T-helper 2 cell treated with Interferon-gamma antibody and Interleukin-4, amounts not matched to agents 5 μg/mL and 100 μg/mL, for 36 hours (primary cell): ENCODE measurements at regions not wholly inside any gene's neighbourhood (a gene's known extent, or its start where the extent isn't known, plus 50 kb on each side); places are given as distances from the start of the nearest gene placed in this dataset.

Source experiments
- DNase-seq: peaks from one replicate; pipeline ENCODE4 v3.0.0; 2021; ENCODE audit warnings: low spot score
- H3K27ac Mint-ChIP-seq: one replicate; pipeline ENCODE4 v1.8.0; 2021; ENCODE audit warnings: mild to moderate bottlenecking, mixed read lengths
- H3K27me3 Mint-ChIP-seq: one replicate; pipeline ENCODE4 v1.8.0; 2021; ENCODE audit warnings: low read depth, mixed read lengths
- H3K36me3 Mint-ChIP-seq: one replicate; pipeline ENCODE4 v1.8.0; 2021; ENCODE audit warnings: low read depth, mixed read lengths
- H3K4me1 Mint-ChIP-seq: one replicate; pipeline ENCODE4 v1.8.0; 2021; ENCODE audit warnings: low read depth, mixed read lengths
- H3K4me3 Mint-ChIP-seq: one replicate; pipeline ENCODE4 v1.8.0; 2022; ENCODE audit warnings: mild to moderate bottlenecking, moderate library complexity, mixed read lengths
- H3K9me3 Mint-ChIP-seq: one replicate; pipeline ENCODE4 v1.8.0; 2021; ENCODE audit warnings: mixed read lengths

DNA sequence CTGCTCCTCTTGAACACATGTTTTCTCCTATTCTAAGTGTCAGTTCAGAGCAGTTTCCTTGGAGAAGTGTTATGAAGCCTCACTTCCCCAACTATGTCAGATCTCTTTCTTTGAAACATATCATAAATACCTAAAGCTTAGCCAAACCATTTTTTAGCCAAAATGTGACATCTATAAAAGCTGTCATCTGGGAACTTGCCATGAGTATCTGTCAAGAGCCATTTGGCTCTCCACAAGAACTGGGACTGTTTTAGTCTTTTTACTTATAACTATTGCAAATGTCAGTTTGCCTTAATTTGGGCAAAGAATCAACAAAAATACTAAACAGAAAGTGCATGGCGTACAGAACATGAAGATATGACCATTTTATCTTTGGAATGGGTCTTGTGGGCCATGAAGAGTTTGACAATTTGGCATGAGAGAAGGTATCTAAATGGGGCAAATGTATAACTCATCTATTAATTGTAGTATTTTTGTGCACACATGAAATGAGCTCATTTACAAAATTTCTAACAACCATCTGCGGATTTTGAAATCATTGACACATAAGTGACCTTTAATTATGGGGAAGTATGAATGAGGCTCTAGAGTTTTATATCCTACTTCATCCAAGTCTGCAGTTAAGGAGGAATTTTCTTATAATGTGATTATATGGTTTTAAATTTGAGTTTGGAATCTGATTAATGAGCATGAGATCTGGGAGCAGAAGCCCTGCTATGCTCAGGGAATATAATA lies 129.1 kb upstream of the PACRGL start:
- Mint-ChIP-seq H3K9me3 (no peaks in the 10 kb centered on the region), H3K4me3 (no peak overlapping the region), H3K27me3 (no peaks in the 10 kb centered on the region), H3K4me1 (no peaks in the 10 kb centered on the region), H3K27ac (no peak overlapping the region), H3K36me3 (no peaks in the 10 kb centered on the region)
- no peak for DNase-seq

DNA sequence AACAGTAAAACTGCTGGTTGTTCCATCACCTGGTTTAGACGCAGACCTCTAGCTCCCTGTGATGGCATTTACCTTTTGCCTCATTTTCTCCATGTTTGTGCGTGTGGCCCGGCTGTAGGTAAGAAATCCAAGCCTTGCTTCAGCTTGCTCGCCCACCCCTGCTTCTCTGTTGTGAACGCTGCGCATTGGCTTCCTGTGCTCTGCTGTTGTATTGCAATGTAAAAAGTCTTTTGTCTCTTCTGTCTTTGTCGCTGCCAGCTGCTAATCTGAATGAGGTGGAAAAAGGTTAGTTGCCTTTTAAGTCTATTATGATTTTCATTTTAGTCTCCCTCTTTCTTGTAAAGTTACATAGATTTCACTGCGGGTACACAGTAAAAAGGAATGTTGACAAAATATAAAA lies 127.3 kb upstream of the PACRGL start:
- Mint-ChIP-seq H3K27ac (no peak overlapping the region), H3K36me3 (no peaks in the 10 kb centered on the region), H3K4me3 (no peak overlapping the region), H3K9me3 (no peaks in the 10 kb centered on the region), H3K27me3 (no peaks in the 10 kb centered on the region), H3K4me1 (no peaks in the 10 kb centered on the region)
- DNase-seq = no peak

DNA sequence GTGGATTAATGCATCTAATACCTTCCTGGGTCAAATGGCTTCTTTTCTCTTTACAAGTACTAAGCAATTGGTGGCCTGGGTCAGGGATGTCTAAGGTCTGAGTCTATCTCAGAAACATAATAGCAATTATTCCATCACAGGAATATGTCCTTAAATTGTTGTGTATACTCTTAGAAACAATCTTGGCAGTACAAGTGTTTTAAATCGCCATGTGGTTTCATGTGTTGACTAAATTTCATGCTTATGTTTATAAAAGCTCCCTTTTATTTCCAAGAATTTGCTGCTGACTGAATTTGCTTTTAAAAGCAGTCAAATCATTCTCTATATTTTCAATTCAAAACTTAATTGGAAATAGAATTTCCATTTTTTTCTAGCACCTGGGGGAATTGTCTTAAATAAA lies 125.3 kb upstream of the PACRGL start:
- Mint-ChIP-seq H3K27ac (no peak overlapping the region), H3K4me1 (no peaks in the 10 kb centered on the region), H3K9me3 (no peaks in the 10 kb centered on the region), H3K4me3 (no peak overlapping the region), H3K27me3 (no peaks in the 10 kb centered on the region), H3K36me3 (no peaks in the 10 kb centered on the region)
- no peak for DNase-seq

DNA sequence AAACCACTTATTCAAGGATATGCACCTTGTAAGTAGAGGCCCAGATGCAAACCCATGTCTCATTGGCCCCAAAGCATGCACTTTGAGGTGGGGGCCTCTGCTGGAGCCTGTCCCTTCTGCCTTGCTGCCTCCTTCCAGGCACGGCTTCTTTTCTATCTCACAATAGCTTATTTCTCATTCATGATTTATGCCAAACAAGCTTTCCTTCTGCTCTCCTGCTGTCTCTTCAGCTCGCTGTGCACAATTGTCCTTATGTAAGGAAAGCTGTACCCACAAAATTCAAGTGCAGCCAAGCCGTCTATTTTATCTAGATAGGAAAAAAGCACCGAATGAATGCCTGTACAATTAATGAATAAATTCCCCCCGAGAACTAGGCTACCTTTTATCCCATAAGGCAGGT lies 124.8 kb upstream of the PACRGL start:
- H3K9me3 Mint-ChIP-seq = no peaks in the 10 kb centered on the region
- no peak for DNase-seq
- H3K27ac Mint-ChIP-seq = no peak overlapping the region
- no peak overlapping the region for H3K4me3 Mint-ChIP-seq
- no peaks in the 10 kb centered on the region for H3K4me1 Mint-ChIP-seq
- H3K27me3 Mint-ChIP-seq = no peaks in the 10 kb centered on the region
- no peaks in the 10 kb centered on the region for H3K36me3 Mint-ChIP-seq

DNA sequence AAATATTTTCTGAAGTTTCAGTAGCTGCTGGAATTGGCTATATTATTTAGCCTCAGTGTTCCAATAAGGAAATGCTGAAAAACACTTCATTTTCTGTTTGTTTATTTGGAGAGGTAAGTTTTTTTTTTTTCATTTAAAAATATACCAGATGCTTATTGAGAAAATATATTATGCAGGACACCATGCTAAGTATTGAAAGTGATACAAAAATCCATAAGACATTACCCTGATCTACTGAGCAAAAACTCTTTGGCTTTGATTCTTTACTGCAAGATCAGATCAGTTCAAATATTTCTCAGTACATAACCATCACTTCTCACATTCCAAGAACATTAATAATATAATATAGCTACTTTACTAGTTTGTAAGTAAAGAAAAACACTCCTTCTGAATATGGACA lies 123.4 kb upstream of the PACRGL start:
- Mint-ChIP-seq H3K4me3 (no peak overlapping the region), H3K4me1 (no peaks in the 10 kb centered on the region), H3K27ac (no peak overlapping the region), H3K27me3 (no peaks in the 10 kb centered on the region), H3K9me3 (no peaks in the 10 kb centered on the region), H3K36me3 (no peaks in the 10 kb centered on the region)
- DNase-seq = no peak

DNA sequence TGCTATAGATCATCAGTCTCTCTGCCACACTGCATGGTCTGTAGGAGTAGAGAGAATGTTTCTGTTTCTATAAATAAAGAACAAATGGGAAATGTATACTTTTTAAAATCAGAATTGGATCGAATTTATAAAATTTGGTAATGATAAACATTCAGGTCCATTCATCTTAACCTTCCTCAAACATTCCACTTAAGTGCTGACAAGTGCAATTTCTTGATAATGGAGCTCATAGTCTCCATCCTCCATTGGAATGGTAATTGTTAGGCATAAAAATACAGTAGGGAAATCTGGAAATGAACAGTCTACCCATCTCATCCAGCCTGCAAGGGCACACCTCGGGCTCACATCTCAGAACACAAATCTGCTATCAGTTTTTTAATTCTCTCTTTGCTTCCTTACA lies 122.6 kb upstream of the PACRGL start:
- no peak overlapping the region for H3K27ac Mint-ChIP-seq
- no peaks in the 10 kb centered on the region for H3K36me3 Mint-ChIP-seq
- H3K4me3 Mint-ChIP-seq = no peak overlapping the region
- H3K27me3 Mint-ChIP-seq = no peaks in the 10 kb centered on the region
- DNase-seq = no peak
- H3K9me3 Mint-ChIP-seq = no peaks in the 10 kb centered on the region
- H3K4me1 Mint-ChIP-seq = no peaks in the 10 kb centered on the region

DNA sequence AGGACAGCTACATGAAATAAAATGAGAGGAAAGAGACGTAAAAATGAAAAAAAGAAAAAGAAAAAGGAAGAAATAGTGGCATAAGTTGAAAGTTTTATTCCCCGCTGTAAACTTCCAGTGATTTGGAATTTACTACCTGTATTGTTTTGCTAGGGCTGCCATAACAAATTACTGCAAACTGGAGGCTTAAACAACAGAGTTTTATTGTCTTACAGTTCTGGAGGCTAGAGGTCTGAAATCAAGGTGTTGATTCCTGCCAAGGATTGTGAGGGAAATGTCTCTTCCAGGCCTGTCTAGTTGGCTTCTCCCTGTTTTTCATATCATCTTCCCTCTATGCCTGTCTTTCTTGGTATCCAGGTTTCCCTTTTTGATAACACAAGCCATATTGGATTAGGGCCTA lies 119.4 kb upstream of the PACRGL start:
- no peak for DNase-seq
- no peaks in the 10 kb centered on the region for H3K36me3 Mint-ChIP-seq
- H3K9me3 Mint-ChIP-seq = peaks cover 4% of the 10 kb centered on the region
- no peak overlapping the region for H3K27ac Mint-ChIP-seq
- no peaks in the 10 kb centered on the region for H3K27me3 Mint-ChIP-seq
- no peak overlapping the region for H3K4me3 Mint-ChIP-seq
- H3K4me1 Mint-ChIP-seq = no peaks in the 10 kb centered on the region

DNA sequence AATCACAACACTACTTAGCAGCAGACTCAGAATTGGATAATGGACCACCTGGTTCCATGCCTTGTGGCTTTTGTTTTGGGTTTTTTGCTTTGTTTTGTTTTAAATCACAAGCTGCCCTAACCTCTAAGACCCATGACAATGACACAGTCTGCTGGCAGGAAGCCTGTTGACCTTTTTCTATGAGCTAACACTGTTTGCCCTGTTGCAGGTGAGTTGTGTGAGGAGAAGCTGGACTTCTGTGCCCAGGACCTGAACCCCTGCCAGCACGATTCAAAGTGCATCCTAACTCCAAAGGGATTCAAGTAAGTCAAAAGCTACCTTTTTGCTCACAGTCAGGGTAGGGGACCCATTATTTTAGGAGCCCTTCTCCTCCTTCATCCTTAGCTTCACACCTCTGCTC lies 110.8 kb upstream of the PACRGL start:
- no peaks in the 10 kb centered on the region for H3K4me1 Mint-ChIP-seq

DNA sequence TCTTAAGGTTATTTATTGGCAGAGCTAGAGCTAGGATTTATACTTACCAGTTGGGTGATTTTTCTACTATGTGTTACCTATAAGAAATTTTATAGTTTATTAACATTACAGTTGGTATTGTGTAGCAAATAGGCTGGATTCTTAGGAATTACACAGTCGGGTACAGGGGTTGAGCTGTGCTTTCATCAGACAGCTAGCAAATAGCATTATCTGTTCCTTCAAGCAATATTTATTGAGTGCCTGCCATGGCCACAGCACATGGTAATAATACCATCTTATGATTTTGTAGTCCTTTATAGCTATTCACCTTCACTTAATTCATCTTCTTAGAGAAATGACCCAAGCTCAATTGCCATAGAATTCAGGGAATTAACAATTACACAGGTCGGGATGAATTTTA lies 109.4 kb upstream of the PACRGL start:
- H3K27ac Mint-ChIP-seq = no peak overlapping the region
- H3K4me1 Mint-ChIP-seq = no peaks in the 10 kb centered on the region
- H3K27me3 Mint-ChIP-seq = no peaks in the 10 kb centered on the region
- H3K4me3 Mint-ChIP-seq = no peak overlapping the region
- no peaks in the 10 kb centered on the region for H3K9me3 Mint-ChIP-seq
- H3K36me3 Mint-ChIP-seq = no peaks in the 10 kb centered on the region
- no peak for DNase-seq

More for the DNA sequence above, 110.8 kb upstream of the PACRGL start:
- H3K27me3 Mint-ChIP-seq = no peaks in the 10 kb centered on the region
- H3K36me3 Mint-ChIP-seq = no peaks in the 10 kb centered on the region
- no peak overlapping the region for H3K27ac Mint-ChIP-seq
- no peak for DNase-seq
- H3K9me3 Mint-ChIP-seq = no peaks in the 10 kb centered on the region
- H3K4me3 Mint-ChIP-seq = no peak overlapping the region

DNA sequence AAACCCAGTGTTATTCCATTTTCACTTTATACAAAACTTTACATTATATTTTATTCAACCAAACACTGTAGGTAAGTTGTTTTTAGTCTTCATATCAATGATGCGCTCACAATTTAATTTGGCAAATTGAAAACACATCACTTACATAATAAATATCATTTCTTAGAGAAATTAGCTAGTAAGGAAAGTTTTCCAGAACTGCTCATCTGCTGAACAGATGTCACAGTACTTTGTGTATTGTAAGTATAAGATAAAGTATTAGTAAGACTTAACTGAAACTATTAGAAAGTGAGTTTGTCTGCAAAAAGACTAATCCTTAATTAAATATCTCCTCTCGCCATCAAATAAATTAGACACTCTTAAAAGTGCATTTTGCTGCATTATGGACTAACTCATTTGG lies 108.7 kb upstream of the PACRGL start:
- H3K27ac Mint-ChIP-seq = no peak overlapping the region
- no peaks in the 10 kb centered on the region for H3K36me3 Mint-ChIP-seq
- H3K4me1 Mint-ChIP-seq = no peaks in the 10 kb centered on the region
- no peak for DNase-seq
- no peaks in the 10 kb centered on the region for H3K9me3 Mint-ChIP-seq
- no peak overlapping the region for H3K4me3 Mint-ChIP-seq
- H3K27me3 Mint-ChIP-seq = no peaks in the 10 kb centered on the region

DNA sequence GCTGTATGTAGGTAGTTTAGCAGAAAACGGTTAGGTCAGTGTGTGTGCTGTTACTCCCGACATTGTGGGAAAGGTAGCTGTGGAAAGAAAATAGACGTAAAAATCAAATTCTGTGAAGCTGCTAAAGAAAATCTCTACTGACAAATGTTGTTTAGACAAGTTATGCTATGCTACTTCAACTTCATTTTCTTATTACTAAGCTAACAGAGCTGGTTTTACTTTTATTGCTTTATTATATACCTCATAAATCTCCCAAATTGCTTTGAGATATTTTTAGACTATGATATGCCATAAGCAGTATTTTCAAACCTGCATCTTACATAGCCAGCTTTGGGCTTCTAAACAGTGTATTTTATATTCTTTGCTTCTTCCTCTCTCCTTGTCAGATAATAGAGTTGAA lies 108.2 kb upstream of the PACRGL start:
- no peak for DNase-seq
- Mint-ChIP-seq H3K27ac (no peak overlapping the region), H3K4me3 (no peak overlapping the region), H3K27me3 (no peaks in the 10 kb centered on the region), H3K36me3 (no peaks in the 10 kb centered on the region), H3K4me1 (no peaks in the 10 kb centered on the region), H3K9me3 (no peaks in the 10 kb centered on the region)

DNA sequence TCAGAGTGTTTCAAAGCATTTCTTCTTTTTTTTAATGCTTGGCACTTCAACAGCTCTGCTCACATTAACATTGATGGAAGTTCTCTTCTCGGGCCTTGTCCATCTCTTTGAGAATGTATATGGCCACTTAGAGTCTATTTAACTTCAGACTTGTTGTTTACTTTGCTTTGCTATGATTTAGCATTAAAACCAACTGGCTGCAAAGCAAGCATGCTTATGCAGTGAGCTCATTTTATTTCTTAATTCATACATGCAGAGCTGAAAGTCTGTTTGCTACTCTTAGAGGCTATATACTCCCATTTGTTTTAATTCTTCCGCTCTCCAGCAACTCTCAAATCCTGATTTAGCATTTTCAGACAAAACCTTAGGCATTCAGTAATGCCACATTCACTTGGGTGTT lies 107.6 kb upstream of the PACRGL start:
- no peak overlapping the region for H3K4me3 Mint-ChIP-seq
- H3K27me3 Mint-ChIP-seq = no peaks in the 10 kb centered on the region
- no peaks in the 10 kb centered on the region for H3K36me3 Mint-ChIP-seq
- no peak for DNase-seq
- H3K4me1 Mint-ChIP-seq = no peaks in the 10 kb centered on the region
- no peaks in the 10 kb centered on the region for H3K9me3 Mint-ChIP-seq
- no peak overlapping the region for H3K27ac Mint-ChIP-seq

DNA sequence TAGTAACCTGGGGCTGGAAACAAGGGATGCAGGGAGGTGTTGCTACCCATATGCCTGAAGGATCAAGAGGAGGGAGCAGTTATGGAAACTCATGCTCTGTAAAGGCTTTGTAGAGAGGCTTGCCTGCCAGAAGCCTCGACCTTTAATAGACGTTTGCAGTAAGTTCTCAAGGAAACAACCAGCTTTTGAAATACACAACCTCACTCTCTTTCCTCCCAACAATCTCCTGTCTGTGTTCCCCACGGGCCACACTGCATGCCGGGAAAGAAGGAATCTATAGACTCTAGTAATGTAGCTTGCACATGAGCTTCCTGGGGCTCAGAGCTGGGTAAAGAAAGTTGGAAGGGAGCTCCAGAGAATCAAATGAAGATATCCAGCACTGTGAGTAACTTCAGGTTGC lies 101.6 kb upstream of the PACRGL start:
- Mint-ChIP-seq H3K9me3 (no peaks in the 10 kb centered on the region), H3K4me3 (no peak overlapping the region), H3K36me3 (no peaks in the 10 kb centered on the region), H3K27ac (no peak overlapping the region), H3K4me1 (no peaks in the 10 kb centered on the region), H3K27me3 (no peaks in the 10 kb centered on the region)
- DNase-seq = no peak

DNA sequence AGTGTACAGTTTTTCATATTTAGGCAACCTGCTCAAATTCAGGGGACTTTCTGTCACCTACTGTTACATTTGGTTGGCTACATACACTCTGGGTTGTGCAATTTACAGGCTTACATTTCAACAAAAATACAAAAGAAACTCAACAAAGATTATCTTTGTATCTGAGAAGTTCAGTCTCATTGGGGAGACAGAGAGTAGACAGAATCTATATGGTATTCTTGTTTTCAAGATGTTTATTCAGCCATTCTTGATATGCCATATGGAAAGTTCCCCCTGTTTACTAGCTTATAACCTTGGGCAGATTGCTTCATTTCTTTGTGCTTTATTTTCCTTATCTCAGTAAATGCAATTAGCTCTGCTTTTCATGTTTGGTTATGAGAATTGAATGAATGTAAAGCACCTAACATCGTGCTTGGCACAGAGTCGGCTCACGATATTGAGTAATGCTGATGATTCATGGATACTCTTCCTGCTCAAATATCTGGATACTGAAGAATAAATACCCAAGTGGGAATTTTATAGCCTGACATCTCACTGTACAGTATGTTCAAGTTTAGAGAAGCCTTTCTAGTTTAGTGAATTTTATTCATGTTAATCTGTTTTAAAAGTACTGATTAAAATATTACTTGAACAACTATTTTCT lies 96.5 kb upstream of the PACRGL start:
- no peak for DNase-seq

DNA sequence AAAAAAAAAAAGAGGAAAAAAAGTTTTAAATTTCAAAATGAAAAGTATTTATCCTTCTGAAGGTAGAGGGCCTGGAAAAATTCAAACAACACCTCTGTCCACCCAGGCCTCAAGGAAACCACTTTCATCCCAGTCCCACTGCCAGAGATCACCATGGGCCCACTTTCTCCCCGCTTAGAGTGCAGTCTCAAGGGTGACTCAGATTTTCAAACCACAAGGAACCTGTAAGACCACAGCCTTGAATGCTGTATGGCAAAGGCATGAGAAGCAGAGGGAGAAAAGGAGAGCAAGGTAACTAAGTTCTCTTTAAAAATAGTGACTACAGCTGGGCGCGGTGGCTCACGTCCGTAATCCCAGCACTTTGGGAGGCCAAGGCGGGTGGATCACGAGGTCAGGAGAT lies 87.9 kb upstream of the PACRGL start:
- Mint-ChIP-seq H3K36me3 (no peaks in the 10 kb centered on the region), H3K27ac (no peak overlapping the region), H3K9me3 (no peaks in the 10 kb centered on the region), H3K4me3 (no peak overlapping the region), H3K4me1 (no peaks in the 10 kb centered on the region), H3K27me3 (no peaks in the 10 kb centered on the region)
- DNase-seq = no peak

More for the DNA sequence above, 96.5 kb upstream of the PACRGL start:
- Mint-ChIP-seq H3K27ac (no peak overlapping the region), H3K4me1 (no peaks in the 10 kb centered on the region), H3K9me3 (no peaks in the 10 kb centered on the region), H3K27me3 (no peaks in the 10 kb centered on the region), H3K4me3 (no peak overlapping the region), H3K36me3 (no peaks in the 10 kb centered on the region)
